ENCODE measurements at regions not wholly inside any gene's neighbourhood (a gene's known extent, or its start where the extent isn't known, plus 50 kb on each side); places are given as distances from the start of the nearest gene placed in this dataset.
"Not testable (repeated sequence)": the region's sequence is repeated elsewhere in the genome, so short reads cannot be mapped to it uniquely, and the experiment has no call there.

DNA sequence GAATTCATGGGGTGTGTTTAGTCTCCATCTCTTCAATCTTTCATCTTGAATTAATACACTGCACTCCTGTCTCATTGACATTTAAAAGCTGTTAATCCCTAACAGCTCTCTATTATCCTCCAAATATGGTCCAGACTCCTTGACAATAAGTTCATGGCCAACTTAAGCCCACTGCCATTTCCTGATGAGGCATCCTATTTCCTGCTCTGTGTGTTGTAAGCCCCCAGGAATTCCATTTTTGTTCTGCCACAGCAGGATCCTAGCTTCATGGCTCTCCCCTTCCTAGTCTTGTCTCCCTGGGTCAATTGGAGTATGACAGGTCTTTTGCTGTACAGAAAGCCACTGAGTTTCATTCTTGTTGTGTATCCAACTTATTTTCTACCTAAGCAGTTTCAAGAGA, 218.8 kb downstream of the OTUD1 start:
- no peak for DNase-seq

DNA sequence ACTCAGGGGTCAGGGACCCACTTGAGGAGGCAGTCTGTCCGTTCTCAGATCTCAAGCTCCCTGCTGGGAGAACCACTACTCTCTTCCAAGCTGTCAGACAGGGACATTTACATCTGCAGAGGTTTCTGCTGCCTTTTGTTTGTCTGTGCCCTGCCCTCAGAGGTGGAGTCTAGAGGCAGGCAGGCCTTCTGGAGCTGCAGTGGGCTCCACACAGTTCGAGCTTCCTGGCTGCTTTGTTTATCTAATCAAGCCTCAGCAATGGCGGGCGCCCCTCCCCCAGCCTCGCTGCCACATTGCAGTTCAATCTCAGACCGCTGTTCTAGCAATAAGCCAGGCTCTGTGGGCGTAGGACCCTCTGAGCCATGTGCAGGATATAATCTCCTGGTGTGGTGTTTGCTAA, 233.0 kb downstream of the OTUD1 start:
- DNase-seq = not testable (repeated sequence)

DNA sequence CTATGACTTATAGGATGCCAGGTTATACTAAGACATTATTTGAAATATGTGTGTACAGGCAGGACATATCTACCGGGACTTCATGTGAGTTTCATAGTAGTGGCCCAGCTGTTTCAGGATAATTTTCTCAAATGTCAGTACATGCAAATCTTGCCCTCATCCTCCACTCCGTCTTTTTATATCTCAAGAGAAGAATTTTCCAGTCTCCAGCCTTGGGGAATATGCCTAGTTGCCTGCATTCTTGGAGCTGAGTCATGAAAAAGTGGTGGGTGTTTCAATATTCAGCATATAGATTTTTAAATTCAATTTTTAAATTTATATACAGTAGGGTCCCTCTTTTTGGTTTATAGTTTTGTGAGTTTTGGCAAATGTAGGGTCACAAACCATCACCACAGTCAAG, 236.7 kb downstream of the OTUD1 start:
- DNase-seq = no peak

DNA sequence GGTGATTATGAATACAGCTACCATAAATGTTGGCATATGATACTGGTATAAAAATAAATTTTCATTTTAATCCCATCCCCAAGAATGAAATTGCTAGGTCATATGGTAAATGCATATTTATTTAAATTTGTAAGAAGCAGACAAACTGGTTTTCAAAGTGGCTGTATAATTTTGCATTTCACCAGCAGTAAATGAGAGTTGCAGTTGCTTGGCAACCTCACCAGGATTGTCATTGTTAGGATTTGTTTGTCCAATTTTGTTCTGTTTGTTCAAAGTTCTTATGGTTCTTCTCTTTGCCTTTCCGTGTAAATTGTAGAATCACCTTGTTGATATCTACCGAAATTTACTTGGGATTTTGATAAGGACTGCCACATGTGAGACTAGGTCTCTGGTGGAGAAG, 237.4 kb downstream of the OTUD1 start:
- no peak for DNase-seq

DNA sequence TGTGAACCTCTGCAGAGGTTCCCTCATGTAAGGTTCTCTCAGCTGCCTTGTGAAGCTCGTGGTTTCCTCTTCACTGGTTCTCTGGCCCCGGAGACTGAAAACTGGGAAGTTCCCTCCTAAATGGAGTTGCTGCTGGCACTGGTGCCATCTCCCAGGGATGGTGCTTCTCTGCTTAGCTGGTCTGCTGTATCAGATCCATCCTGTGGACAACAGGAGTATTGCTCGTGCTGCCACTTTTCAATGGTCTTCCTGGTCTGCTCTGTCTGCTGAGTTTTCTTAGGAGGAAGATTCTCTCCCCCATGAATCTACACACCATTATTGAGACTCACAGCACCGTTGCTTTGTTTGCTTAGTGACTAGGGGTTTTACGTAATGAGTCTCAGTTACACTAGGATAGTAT, 247.8 kb downstream of the OTUD1 start:
- no peak for DNase-seq

DNA sequence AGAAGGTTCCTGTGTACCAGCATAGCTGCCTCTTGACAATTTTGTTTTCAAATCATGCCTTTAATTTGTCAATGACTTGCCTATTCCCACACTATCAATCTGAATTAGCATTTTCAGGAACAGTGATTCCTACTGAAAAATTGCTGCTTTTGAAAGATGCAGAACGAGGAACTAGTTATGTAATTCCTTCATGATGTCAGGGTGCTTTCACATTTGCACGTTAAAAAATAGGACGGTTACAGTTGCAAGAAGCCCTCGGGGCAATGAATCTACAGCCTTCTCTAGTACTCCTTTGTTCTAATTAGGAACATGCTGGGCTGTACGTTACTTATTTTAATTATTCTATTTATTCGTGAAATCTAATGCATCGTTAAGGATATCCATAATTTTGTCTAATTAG, 253.9 kb downstream of the OTUD1 start:
- DNase-seq = no peak

DNA sequence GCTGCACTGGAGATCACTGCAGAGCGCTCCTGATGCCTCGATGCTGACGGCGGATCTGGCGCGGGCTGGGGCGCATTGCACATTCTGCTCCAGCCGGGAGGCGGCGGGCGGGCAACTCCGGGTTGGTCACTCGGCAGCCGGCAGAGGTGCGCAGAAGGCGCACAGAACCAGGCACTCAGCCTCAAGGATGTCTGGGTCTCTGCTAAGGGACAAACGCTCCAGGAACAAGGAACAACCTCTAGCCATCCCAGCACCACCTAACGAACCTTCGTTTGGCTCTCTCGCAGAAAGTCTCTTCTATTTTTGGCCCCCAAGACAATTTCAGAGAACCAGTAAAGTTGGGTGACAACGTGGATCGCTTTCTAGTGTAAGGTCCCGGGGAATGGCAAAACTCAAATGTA, 254.6 kb downstream of the OTUD1 start:
- DNase-seq = no peak

DNA sequence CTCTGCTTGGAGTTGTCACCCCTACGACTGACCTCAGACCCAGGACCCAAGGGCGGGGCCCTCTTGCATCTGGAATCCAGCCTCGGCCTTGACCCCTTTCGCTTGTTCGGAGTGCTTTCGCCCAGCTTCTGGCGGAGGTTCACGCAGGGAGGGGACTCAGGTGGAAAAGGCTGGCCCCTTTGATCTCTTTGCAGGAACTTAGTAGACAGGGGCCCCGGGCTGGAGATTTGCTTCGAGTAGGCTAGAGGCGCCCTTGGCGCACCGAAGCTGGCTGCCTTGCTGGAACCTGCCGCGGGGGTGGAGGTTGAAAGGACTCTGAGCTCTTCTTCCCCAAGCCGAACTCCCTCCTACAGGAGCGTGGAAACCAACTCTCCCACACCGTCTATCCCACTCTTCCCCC, 255.1 kb downstream of the OTUD1 start:
- DNase-seq = no peak

DNA sequence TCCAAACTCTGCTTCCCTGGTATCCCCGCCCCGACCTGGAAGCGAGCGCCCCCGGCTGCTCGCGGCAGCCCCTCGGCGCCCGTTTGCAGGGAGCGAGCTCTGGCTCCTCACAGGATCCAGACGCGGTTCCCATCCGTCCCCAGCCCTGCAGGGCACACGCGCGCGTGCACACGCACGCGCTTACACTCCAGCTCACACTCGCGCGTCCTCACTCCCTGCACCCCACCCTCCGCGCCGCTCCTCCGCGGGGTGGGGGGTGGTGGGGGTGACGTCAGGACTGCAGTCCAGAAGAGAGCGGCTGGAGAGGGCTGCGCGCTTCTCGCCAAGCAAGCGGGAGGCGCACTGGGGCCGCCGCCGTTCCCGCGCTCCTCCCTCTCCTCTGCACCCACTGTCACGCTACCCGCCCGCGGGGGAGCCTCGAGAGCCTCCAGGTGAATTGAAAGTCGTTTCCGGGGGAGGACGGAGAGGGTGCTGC, 255.6 kb downstream of the OTUD1 start:
- DNase-seq = no peak

DNA sequence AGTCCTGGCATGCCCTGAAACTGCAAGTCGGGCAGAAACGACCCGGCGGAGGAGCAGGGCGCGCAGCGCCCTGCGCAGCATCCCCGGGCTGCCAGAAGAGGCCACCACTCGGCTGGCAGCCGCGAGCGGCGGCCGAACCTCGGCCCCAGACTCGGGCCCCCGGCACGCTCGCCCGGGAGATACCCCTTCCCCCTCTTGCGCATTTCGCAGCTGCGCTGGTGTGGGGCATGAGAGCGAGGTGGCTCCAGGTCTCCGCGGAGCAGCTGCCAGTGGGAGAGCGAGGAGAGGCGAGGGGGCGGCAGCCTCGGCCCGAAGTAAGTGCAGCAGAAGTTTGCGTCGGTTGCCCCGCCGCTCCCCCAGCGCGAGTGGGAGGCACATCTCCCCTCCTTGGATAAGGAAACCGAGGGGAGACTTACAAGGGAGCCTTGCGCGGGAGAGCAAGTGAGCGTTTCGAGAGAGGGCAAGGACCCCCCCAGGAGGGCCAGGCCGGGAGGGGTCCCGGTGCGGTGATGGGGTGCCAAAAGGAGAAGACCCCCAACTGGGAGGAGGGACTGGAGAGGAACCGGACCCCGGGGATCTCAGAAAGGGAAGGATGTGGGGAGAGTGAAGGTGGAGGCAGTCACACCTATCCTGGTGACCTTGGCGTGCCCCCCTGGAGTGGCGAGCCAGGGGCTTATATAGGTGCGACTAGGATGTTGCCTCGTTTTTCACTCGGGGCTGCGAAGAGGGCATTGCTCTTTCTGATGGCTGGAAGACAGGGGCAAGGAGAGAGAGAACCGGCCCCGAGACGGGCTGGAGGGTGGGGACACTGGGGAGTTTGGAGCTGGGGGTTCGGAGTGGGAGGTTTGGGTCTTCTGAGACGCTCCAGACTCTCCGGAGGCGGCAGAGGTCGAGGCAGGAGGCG, 256.3 kb downstream of the OTUD1 start:
- DNase-seq = no peak

DNA sequence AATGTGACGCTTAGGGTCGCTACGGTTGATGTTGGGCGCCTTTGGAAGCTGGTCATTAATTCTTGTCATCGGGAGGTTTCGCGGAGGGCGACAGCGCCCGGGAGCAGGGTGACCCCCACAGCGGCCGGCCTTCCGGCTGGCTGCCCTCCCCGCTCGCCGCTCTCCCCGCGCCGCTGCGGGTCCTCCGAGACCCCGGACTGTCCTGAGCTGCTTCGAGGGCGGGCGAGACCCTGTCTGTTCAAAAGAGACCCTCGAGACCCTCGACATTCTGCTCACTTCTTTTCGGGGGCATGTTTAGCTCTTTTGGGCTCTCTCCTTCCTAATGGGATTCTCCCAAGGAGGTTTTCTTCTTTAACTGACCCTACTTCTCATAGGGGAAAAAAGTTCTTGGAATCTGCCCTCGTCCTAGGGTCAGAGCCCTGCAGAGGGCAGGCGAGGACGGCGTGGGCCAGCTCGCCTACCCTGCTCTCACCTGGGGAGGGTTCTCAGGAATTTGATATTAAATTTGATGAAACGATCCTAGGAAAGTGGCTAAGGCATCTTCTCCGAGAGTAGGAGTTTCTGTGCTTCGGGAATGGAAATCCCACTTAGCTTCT, 257.0 kb downstream of the OTUD1 start:
- DNase-seq = no peak

DNA sequence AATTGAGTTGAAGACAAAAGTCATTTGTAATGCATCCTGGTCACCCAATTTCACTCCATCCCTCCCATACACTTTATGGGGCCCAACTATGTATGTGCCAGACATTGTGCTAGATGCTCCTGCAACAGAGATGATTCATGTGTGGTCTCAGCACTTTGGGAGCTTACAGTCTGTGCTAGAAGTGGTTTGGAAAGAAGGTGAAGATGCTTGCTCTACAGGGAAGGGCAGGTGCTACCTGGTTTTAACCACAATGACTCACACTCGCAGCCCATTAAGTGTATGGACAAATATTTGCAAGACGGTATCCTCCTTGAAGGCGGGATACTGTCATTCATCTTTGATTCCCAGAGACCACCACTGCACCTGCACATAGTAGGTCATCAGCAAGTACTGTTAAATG, 257.6 kb downstream of the OTUD1 start:
- DNase-seq = no peak

DNA sequence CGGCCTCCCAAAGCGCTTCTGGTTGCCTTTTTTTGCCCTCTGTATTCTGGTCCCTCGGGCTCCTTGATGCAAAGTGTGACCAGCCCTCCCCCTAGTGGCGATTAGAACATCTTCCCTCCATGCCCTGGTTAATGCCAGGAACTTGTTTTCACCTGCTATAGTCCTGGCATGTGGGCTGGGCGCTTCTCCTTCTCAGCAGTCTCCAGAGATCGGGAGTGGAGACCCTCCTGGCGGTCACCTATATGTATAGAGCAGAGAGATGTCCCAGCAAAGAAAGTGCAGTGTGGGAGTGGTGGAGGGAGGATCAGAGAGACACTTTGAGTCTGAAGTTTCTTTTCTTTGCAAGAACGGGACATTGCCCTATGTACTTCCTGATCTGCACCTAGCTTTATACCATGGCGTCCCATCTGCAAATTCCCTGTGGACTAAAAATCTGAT, 264.1 kb downstream of the OTUD1 start:
- DNase-seq = peak; percentile 39 to 40

DNA sequence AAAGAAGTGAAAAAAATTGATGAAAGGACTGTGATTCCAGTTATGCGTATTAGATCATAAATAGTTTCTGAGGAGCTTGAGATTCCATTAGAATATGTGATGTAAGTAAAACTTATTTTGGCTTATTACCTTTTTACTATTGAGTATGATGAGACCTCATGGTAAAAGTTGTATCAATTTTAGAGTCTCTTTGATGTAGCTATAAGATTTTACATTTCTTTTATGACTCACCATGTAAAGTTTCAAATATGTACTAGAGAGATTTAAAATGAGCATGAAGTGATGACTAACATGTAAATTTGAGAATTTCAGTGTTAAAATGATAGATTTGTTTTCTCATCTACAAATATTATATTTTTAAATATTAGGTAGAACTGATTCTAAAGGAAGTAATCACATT, 276.5 kb downstream of the OTUD1 start:
- DNase-seq = no peak

DNA sequence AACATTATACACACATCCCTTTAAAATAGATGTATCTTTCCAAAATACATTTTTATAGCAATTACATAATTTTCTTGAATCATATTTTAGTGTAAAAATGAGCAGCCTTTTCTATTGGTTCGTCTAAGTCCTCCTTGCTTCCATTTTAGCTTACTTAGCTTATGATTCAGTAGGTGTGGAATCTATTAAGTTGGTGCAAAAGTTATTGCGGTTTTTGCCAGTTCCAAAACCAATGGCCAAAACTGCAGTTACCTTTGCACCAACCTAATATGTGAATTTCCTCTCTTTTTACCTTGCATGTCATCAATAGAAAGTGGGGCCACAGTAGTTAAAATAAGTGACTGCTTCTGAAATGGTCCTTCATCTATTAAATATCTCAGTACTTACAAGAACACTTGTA, 279.0 kb downstream of the OTUD1 start:
- no peak for DNase-seq

DNA sequence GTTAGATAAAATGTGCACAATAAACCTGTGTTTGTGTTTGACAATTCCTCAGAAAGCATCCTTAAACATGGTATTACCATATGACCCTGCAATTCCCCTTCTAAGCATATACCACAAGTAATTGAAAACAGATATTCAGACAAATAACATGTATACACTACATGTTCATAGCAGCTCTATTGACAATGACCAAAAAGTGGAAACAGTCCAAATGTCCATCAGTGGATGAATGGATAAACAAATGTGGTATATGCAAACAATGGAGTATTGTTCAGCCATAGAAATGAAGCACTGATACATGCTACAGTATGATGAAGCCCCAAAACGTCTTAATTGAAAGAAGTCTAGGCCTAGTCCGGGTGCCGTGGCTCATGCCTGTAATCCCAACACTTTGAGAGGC, 280.1 kb downstream of the OTUD1 start:
- DNase-seq = no peak

DNA sequence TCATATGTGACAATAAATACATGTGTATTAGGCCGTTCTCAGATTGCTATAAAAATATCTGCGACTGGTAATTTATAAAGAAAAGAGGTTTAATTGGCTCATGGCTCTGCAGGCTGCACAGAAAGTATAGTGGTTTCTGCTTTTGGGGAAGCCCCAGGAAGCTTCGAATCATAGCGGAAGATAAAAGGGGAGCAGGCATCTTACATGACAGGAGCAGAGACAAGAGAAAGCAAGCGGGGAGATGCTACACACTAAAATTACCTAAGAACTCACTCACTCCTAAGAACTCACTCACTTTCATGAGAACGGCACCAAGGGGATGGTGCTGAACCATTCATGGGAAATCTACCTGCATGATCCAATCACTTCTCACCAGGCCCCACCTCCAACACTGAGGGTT, 284.9 kb downstream of the OTUD1 start:
- no peak for DNase-seq

DNA sequence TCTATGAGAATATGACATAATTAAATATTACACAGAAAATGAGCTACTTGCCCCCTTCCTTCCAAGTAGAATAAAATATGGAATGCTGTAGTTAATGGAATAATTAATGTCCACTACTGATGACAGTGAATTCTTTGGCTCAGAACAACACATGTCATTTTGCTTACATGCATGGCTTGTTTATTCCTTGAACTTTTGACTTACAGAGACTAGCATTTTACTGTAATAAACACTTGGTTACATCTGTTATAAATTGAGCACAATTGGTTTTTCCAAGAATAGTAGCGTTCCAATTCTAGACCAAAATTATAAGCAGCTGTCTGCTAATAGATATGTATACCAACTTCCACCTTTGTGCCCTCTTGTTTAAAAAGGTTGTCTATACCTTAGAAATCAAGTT, 286.7 kb downstream of the OTUD1 start:
- no peak for DNase-seq

DNA sequence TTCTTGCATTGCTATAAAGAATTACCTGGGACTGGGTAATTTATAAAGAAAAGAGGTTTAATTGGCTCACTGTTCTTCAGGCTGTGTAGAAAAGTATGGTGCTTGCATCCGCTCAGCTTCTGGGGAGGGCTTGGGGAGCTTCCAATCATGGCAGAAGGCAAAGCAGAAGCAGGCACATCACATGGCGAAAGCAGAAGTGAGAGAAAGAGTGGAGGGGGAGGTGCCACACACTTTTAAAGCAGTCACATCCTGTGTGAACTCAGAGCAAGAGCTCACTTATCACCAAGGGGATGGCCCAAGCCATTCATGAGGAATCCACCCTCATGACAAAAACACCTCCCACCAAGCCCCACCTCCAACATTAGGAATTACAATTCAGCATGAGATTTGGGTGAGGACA, 303.5 kb downstream of the OTUD1 start:
- no peak for DNase-seq

DNA sequence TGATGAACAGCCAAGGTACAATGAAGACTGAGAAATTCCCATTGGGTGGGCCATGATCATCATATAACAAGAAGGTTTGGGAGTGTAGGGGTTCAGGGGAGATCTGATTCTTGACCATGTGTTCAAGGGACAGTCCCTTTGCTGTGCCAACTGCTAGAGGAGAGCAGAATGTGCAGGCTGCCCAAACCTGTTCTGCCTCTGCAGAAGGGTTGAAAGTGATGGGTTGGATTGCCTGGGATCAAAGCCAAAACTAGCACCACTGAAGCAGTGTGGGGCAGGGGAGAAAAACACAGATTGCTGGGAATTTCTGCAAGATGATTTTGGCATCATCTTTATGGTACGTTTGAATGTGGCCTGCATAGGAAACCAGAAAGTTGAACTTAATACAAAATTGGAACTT, 303.9 kb downstream of the OTUD1 start:
- no peak for DNase-seq

DNA sequence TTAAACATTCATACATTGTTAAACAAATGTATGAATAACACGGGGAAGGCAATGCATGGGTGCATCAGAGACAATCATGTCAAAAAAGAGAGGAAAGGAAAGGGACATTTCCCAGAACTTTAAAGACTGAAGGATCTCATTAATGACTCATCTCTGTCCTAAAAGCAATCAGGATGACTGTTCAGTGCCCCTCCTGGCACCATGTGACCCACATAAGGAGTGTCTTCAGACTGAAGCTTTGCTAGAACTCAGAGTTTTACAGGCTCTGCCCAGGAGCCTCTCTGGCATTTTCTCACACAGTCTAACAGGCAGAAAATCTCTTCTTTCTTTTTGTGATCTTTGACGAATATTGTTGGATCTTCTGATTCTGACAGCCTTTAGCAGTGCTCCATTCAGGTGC, 315.3 kb downstream of the OTUD1 start:
- DNase-seq = no peak

DNA sequence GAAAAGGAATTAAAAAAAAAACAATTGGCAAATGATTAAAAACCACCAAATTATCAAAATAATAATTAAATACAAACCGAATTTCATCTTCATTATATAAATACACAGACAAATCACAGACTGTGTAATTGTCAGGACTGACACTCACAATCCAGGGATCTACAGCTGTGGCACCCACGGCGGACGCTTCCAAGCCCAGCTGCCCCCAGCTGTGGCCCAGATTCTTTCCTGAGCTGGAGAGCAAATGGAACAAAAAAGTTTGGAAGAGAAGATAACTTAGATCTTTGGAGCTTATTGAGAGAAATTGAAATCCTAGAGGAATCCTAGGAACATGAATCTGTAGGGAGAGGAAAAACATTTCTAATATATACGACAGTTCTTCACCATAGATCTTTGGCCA, 316.1 kb downstream of the OTUD1 start:
- DNase-seq = no peak

DNA sequence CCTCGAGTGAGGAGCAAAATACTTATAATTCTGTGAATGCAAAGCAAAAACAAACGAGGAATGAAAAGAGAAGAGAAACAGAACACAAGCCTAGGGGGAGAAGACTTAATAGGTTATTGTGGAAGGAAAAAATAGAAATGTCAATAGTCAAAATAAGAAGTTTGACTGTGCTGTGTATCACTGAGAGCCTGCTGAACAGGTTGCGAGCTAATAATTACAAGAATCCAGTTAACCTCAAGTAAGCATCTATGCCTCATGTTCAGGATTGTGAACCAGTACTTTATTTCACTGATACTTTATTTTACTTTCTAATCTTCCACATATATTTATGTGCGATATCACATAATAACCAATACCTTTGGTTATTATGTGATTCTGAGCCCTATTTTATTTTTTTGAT, 316.7 kb downstream of the OTUD1 start:
- no peak for DNase-seq

DNA sequence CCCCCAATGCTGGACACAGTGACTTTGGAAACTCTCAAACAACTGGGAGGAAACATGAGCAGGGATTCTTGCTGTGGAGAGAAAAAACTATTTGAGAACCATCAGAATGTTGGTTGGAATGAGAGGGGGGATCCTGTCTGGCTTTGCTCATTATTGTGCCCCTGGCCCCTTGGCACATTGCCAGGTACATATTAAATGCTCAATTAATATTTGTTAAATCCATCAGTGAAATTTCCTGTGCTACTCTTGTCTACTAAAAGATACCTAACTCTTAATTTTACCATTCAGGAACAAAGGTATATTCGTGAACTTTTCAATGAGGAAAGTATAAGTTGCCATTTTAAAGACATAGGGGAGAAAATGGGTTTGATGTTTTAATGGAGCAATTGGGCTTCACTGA, 329.4 kb downstream of the OTUD1 start:
- DNase-seq = no peak

DNA sequence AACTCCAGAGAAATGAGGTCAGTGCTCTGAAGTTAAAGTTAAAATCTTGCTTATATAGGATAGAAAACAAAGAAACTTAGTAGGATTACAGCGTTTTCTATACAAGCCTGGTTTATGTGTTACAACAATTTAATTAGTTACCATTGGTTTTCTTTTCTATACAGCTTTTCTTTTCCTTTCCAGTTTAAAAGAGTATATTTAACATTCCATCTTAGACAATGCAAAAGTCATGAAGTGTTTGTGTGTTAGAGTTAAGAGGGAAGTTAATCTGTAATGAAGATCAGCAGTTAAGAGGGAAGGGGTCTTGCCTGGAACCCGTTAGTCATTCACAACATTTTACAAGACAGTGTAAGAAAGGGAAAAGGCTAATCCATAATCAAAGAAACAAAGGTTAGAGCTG, 338.3 kb downstream of the OTUD1 start:
- no peak for DNase-seq
